Activated T-helper 2 cell treated with anti-CD3 and anti-CD28 coated beads, Interferon-gamma antibody, Interleukin-2, Interleukin-4, amounts not matched to agents 10 μg/mL and 5 μg/mL and 100 μg/mL, durations not matched to agents 14 hours and 24 hours and 36 hours (primary cell): ENCODE measurements at regions not wholly inside any gene's neighbourhood (a gene's known extent, or its start where the extent isn't known, plus 50 kb on each side); places are given as distances from the start of the nearest gene placed in this dataset.

Experiments used
- DNase-seq: peaks from one replicate; pipeline ENCODE4 v3.0.0; 2021; ENCODE audit warnings: low spot score
- H3K27ac Mint-ChIP-seq: one replicate; pipeline ENCODE4 v1.8.0; 2021; ENCODE audit warnings: mixed read lengths
- H3K27me3 Mint-ChIP-seq: one replicate; pipeline ENCODE4 v1.8.0; 2021; ENCODE audit warnings: low read depth, mixed read lengths
- H3K36me3 Mint-ChIP-seq: one replicate; pipeline ENCODE4 v1.8.0; 2021; ENCODE audit warnings: low read depth, mixed read lengths
- H3K4me1 Mint-ChIP-seq: one replicate; pipeline ENCODE4 v1.8.0; 2021; ENCODE audit warnings: low read depth, mixed read lengths
- H3K4me3 Mint-ChIP-seq: one replicate; pipeline ENCODE4 v1.8.0; 2021; ENCODE audit warnings: low read depth, mild to moderate bottlenecking, moderate library complexity, mixed read lengths
- H3K9me3 Mint-ChIP-seq: one replicate; pipeline ENCODE4 v1.8.0; 2021; ENCODE audit warnings: mixed read lengths
- intact Hi-C: fragments of 100-400 bp; cut with micrococcal nuclease; formaldehyde crosslinking; loops from one replicate; pipeline ENCODE4 v1.15.1; 2023

DNA sequence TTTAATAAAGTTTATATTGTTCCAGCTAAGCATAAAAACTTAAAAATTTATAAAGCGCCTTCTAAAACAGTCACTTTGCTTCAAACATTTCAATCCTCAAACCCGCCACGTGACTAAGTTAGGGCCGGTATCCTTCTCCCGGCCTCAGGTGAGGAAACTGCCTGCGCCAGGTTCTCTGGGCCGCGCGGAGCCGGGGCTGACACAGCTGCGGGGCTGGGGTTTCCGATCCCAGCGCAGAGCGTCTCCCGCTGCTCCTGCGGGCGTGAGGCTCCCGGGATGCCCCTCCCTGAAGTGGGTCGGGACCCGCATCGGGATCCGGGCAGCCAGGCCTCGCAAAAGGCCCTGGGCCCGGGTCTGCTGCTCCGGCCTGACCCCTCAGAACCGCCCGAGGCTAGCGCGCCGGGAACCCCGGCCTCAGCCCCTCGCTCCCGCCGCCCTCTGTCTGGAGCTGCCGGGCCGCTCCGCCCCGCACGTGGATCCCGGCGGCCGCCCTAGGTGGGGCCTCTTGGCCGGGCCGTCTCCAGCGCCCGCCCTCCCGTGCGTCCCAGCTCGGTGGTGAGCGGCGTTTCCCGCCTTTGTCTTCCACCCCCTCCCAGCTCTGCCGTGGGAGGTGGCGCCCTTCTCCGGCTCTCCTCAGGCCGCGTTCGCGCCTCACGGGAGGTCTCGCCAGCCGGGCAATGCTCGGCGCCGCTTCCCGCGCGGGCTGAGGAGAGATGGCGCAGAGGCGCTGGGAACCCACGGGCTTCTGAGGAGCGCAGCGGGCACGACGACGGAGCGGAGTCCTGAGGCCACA, 267.9 kb downstream of the DLL1 start:
- H3K27ac Mint-ChIP-seq: no peak overlapping the region
- DNase-seq: no peak
- no peaks in the 10 kb centered on the region for H3K4me1 Mint-ChIP-seq
- no peak overlapping the region for H3K4me3 Mint-ChIP-seq
- intact Hi-C loops: no loop called here
- H3K27me3 Mint-ChIP-seq: peaks cover 11% of the 10 kb centered on the region
- H3K9me3 Mint-ChIP-seq: no peaks in the 10 kb centered on the region
- no peaks in the 10 kb centered on the region for H3K36me3 Mint-ChIP-seq

DNA sequence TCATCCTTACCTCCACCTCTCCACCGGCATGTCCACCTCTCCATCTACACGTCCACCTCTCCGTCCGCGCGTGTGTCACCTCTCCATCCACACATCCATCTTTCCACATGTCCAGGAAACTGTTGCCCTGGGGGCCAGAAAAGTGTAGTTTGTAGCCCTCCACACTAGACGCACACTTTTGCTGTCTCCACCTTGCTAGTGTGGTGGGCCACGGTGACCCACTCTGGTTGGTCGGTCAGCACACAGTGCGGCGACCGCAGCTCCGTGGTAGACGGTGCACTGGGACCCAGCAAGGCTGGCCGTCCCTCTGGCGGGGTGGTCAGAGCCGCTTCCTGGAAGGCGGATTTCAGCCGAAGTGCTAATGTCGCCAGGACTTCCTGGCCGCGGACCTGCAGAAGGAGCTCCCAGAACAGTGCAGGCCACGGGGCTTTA, 268.6 kb downstream of the DLL1 start:
- no peaks in the 10 kb centered on the region for H3K36me3 Mint-ChIP-seq
- no peak overlapping the region for H3K4me3 Mint-ChIP-seq
- no peaks in the 10 kb centered on the region for H3K9me3 Mint-ChIP-seq
- H3K27me3 Mint-ChIP-seq: peaks cover 11% of the 10 kb centered on the region
- intact Hi-C loops: no loop called here
- no peaks in the 10 kb centered on the region for H3K4me1 Mint-ChIP-seq
- H3K27ac Mint-ChIP-seq: no peak overlapping the region
- DNase-seq: no peak

DNA sequence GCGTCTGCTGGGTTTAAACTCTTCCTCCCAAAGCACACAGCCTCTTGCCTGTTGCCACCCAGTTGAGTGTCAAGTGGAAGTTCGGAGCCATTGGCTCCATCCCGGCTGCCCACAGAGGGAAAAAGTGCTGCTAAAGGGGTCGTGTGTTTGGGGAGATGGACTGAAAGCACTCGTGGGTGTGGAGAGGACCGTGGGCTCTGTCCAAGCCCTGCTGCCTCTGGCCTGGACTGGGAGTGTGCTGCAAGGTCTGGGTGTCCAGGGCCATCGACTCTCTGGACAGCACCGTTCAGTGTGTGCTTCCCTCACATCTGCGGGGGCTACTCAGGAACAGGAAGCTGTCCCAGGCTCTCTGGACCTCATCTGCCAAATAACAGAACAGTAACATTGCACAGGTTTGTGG, 269.3 kb downstream of the DLL1 start:
- no peak overlapping the region for H3K4me3 Mint-ChIP-seq
- no peaks in the 10 kb centered on the region for H3K4me1 Mint-ChIP-seq
- peaks cover 11% of the 10 kb centered on the region for H3K27me3 Mint-ChIP-seq
- no peaks in the 10 kb centered on the region for H3K9me3 Mint-ChIP-seq
- intact Hi-C loops: no loop called here
- DNase-seq: no peak
- no peaks in the 10 kb centered on the region for H3K36me3 Mint-ChIP-seq
- no peak overlapping the region for H3K27ac Mint-ChIP-seq

DNA sequence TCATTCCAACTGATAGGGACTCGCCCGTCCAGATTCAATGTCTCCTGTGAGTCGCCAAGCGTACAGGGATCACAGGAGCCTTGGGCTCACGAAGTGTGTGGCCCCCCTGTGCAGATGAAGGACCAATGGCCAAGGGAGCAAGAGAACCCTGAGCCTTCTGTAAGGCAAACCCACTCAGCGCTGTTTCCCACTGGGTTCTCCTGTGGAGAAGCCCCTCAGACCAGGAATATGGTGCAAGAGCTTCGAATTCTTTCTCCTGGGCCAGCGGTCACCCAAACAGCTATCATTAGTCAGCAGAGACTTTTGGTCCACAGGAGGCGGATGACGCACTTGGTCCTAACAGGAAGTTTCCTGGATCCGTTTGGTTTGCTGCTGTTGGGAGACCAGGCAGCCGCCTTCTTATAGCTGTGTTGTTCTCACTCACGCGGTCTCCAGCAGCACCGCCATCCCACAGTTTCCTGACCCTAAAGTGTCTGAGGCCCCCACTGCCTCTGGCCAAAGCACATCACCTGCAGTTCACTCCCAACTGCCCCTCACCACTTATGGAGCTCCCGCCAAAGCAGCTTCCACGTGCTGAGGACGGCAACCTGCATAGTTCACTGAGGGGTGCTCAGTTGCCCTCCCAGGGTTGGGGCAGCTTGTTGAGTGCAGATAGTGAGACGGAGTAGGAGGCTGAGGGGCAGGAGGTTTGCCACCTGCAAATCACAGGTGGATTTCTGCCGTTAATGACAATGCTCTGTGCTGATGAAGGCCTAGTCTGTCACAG, 268.6 kb downstream of the ERMARD start:
- Mint-ChIP-seq H3K4me1 (no peaks in the 10 kb centered on the region), H3K27ac (no peak overlapping the region), H3K9me3 (no peaks in the 10 kb centered on the region), H3K27me3 (peaks cover 17% of the 10 kb centered on the region), H3K4me3 (no peak overlapping the region), H3K36me3 (no peaks in the 10 kb centered on the region)
- intact Hi-C loops: no loop called here
- no peak for DNase-seq

DNA sequence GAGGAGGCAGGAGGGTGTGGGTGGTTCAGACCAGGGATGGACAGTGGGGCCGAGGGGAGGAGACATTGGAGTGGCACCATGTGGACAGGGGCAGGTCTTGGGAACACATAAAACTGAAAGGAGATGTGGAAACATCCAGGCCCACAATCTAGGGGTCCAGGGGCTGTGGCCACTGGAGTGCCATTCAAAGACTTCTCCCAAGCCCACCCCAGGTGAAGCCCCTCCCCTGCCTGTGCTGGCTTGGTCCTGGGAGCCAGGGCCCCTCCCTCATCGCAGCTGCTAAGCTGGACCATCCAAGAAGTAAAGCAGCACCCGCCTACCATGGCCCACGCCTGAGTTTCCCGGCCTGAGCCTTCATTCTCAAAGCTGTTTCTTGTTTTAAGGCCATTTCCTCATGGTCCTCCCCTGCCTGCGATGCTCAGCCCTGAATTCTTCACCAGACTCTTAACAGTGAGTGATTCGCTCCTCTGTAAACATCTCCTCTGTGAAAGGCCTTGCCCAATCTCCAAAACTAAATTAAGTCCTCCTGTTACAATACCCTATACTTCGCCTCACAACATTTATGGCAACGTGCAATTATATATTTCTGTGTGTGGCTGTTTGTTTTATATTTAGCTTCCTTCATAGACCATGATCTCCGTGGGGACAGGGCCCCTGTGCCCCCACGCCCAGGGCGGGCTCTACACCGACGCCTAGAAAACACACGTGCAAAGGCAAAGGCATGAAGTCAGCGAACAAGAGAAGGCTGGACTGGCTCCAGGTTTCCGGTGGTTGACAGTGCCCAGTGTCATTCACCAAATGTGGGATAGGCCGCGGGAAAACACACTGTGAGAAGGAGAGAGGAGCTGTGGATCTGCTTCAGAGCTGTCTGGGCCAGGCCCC, 267.8 kb downstream of the ERMARD start:
- peaks cover 23% of the 10 kb centered on the region for H3K27me3 Mint-ChIP-seq
- no peak for DNase-seq

DNA sequence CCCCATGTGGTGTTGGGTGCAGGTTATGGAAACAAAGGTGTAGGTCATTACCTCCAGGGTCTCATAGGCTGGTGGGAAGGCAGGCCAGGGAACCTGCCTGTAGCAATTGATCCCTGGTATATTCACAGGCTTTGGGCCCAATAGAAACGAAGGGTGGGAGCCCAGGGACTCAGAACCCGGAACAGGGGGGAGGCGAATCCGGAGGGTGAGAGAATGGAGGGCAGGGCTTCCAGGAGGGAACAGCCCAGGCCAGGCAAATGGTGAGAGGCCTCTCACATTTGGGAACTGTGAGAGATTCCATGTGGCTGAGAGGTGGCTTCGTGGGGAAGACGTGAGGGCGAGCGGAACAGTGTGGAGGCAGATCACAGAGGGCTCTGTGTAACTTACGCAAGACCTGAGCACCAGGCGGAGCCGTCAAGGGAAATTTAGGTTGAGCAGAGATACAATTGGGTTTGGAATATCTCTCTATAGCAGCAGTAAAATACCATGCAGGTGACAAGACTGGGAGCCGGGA, 267.1 kb downstream of the ERMARD start:
- H3K4me1 Mint-ChIP-seq: no peaks in the 10 kb centered on the region
- H3K27me3 Mint-ChIP-seq: peaks cover 28% of the 10 kb centered on the region
- no peak for DNase-seq
- H3K4me3 Mint-ChIP-seq: no peak overlapping the region
- no peak overlapping the region for H3K27ac Mint-ChIP-seq
- no peaks in the 10 kb centered on the region for H3K36me3 Mint-ChIP-seq
- no peaks in the 10 kb centered on the region for H3K9me3 Mint-ChIP-seq
- intact Hi-C loops: no loop called here

More for the DNA sequence above, 267.8 kb downstream of the ERMARD start:
- no peaks in the 10 kb centered on the region for H3K9me3 Mint-ChIP-seq
- no peak overlapping the region for H3K4me3 Mint-ChIP-seq
- intact Hi-C loops: no loop called here
- no peak overlapping the region for H3K27ac Mint-ChIP-seq
- H3K36me3 Mint-ChIP-seq: no peaks in the 10 kb centered on the region
- no peaks in the 10 kb centered on the region for H3K4me1 Mint-ChIP-seq

DNA sequence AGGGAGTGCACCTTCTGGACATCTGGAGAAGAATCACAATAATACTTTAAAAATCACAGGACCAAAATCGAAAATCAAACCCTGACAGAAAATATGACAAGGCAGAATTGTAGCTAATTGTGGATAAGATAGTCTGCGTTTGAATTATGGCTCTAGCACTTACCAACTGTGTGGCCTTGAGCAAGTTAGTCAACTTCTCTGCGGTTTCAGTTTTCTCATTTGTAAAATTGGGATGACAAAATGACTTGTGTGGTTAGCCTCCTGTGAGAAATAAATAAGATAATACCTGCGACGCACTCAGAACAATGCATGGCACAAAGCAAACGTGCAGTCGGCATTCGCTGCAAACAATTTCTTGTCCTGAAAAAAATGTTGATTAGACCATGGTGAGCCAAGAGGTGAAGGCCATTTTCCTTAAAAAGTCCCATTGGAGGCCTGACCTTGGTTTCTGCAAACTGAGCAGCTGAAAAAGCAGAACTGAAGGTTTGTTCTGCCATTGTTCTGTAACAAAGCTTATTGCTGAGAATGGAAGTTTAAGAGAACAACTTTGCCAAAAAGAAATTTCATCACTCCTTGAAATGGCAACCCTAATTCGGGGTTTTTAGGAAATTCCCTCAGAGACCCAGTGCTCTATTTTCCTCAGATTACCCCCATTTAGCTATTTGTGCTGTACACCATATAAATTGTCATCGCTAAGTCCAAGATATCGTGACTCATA, 266.3 kb downstream of the ERMARD start:
- intact Hi-C loops: no loop called here
- no peaks in the 10 kb centered on the region for H3K4me1 Mint-ChIP-seq
- no peak for DNase-seq
- no peak overlapping the region for H3K27ac Mint-ChIP-seq
- H3K27me3 Mint-ChIP-seq: peaks cover 32% of the 10 kb centered on the region
- no peak overlapping the region for H3K4me3 Mint-ChIP-seq
- H3K9me3 Mint-ChIP-seq: no peaks in the 10 kb centered on the region
- H3K36me3 Mint-ChIP-seq: no peaks in the 10 kb centered on the region

DNA sequence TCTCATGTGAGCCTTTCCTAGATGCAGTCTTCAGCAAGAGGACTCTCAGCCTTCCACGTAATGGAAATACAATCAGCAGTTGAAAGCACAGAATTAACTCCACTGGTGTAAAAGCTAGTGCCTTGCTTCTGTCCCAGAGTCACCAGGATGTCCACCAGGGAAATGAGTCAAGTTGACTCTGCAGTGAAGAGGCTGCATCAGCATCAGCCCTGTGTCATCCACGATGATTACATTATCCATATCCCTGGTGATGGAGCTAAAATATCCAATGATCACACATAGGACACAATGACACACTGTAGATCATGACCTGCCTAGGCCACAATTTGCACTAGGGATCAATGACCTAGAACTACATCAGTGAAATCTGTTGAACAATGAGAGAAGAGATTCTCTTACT, 262.4 kb downstream of the ERMARD start:
- no peaks in the 10 kb centered on the region for H3K36me3 Mint-ChIP-seq
- no peak for DNase-seq
- no peaks in the 10 kb centered on the region for H3K4me1 Mint-ChIP-seq
- H3K9me3 Mint-ChIP-seq: no peaks in the 10 kb centered on the region
- H3K4me3 Mint-ChIP-seq: no peak overlapping the region
- peaks cover 28% of the 10 kb centered on the region for H3K27me3 Mint-ChIP-seq
- intact Hi-C loops: no loop called here
- no peak overlapping the region for H3K27ac Mint-ChIP-seq

DNA sequence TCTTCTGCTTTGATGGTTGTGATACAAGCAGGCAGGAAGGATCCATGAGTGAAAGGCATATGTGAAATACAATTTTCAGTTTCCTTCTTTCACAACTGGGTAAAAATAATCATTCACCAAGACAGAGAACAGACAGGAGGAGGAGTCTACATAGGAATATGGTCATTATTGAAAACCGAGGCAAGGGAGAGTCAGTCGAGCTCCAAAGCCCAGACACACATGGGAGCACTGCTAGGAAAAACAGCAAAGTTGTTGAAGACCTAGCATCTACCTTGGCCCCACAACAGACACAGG, 260.6 kb downstream of the ERMARD start:
- Mint-ChIP-seq H3K27ac (no peak overlapping the region), H3K27me3 (peaks cover 28% of the 10 kb centered on the region), H3K4me3 (no peak overlapping the region), H3K9me3 (no peaks in the 10 kb centered on the region), H3K4me1 (no peaks in the 10 kb centered on the region), H3K36me3 (no peaks in the 10 kb centered on the region)
- no peak for DNase-seq
- intact Hi-C loops: no loop called here

DNA sequence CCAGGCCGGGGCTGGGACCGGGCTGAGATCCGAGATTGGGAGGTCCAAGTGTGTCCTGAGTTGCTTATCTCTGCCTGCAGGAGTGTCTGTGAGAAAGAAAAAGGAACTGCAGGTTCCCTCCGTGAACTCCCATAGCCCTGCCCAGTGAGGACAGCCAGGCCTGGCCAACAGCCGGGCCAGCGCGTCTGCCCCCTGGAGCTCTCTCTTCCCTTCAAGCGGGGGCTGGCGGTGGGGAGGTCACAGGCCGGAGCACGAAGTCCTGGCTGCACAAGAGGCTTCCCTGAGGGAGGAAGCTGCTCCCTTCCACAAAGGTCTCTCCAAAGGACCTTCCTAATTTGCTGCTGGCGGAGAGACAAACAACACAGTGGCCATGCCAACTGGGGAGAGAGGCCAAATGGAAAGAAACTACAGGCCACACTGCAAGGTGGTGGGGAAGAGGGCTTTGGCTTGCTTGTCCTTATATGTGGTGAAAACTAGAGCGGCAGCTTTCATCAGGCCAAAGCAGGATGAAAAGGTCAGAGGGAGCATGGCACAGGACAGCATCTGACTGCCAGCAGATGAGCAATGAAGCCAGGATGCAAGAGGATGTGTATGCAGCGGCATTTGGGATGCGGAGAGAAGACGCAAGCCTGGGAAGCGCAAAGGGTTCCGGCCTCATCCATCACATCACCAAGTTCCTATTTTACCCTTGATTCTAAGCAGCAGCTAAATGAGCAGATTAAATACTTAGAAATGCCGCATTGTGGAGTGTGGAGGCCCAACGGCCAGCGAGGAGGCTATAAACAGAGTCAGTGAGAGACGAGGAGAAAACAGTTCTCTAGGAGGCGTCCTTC, 260.0 kb downstream of the ERMARD start:
- H3K36me3 Mint-ChIP-seq: no peaks in the 10 kb centered on the region
- intact Hi-C loops: no loop called here
- DNase-seq: no peak
- H3K9me3 Mint-ChIP-seq: no peaks in the 10 kb centered on the region
- H3K27me3 Mint-ChIP-seq: peaks cover 28% of the 10 kb centered on the region
- no peak overlapping the region for H3K27ac Mint-ChIP-seq
- no peak overlapping the region for H3K4me3 Mint-ChIP-seq
- no peaks in the 10 kb centered on the region for H3K4me1 Mint-ChIP-seq

DNA sequence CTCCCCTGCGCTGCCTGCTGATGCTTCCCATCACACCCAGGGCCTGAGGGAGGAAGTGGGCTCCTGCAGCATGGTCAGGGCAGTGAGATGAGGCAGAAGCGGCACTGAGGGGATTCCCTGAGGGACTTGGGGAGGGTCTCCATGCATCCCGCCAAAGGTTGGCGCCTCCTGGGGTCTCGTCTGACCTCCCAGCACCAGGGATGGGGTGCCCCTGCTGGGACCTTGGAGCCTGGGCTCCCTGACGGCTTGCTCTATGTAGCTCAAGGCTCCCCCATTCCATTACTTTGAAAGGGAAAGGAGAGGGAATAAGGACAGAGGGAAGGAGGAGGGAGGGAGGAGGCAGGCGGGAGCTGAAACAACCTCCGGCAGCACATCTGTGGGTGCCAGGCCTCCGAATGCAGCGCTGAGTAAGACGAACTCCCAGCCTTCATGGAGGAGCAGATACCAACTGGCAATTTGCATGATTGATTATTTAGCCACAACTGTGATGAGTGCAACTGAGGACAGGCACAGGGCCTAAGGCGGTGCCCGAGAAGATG, 259.3 kb downstream of the ERMARD start:
- no peaks in the 10 kb centered on the region for H3K9me3 Mint-ChIP-seq
- no peak overlapping the region for H3K27ac Mint-ChIP-seq
- H3K4me3 Mint-ChIP-seq: no peak overlapping the region
- no peaks in the 10 kb centered on the region for H3K4me1 Mint-ChIP-seq
- DNase-seq: no peak
- intact Hi-C loops: no loop called here
- no peaks in the 10 kb centered on the region for H3K36me3 Mint-ChIP-seq
- H3K27me3 Mint-ChIP-seq: peaks cover 24% of the 10 kb centered on the region
